ENCODE measurements at regions not wholly inside any gene's neighbourhood (a gene's known extent, or its start where the extent isn't known, plus 50 kb on each side); places are given as distances from the start of the nearest gene placed in this dataset.

- peak overlapping the region; percentile 69 for H3K27ac Mint-ChIP-seq (ENCODE audit: unreplicated experiment)
- peaks cover 23% of the 10 kb centered on the region for H3K4me1 Mint-ChIP-seq (ENCODE audit: low read depth, unreplicated experiment)
- intact Hi-C loops (cut with micrococcal nuclease; ENCODE audit: unreplicated experiment), result no loop called here
- Histone ChIP-seq H3K4me3 (ENCODE audit: low read depth, low read length) (no peak overlapping the region), H3K27me3 (replicated peaks; ENCODE audit: control insufficient read depth, insufficient read depth, low read length) (no peaks in the 10 kb centered on the region), H3K36me3 (ENCODE audit: control insufficient read depth, insufficient read depth, low read length) (no peaks in the 10 kb centered on the region), H3K4me1 (peaks cover 56% of the 10 kb centered on the region), H3K9me3 (no peaks in the 10 kb centered on the region)
- TF ChIP-seq CTCF (IDR thresholded peaks at IDR 0.05; ENCODE audit: insufficient read depth in 1 of 2, low read depth in 1 of 2, low read length in 1 of 2, severe bottlenecking in 1 of 2, unreplicated experiment in 1 of 2), result no peak
- BruUV-seq (replicated peaks), result no TSS peak
- ChIA-PET CTCF (no interaction called here), POLR2A (interaction anchor here (0.6 kb wide), 1 partner anchor 888 kb away, joined by 3 read pairs; no protein-coding TSS in a partner anchor)
- H3K36me3 Mint-ChIP-seq (ENCODE audit: insufficient read depth, unreplicated experiment), result peaks cover 5% of the 10 kb centered on the region
- peak in 1 of 2 experiments; percentile 59 for DNase-seq
- H3K4me3 Mint-ChIP-seq (ENCODE audit: unreplicated experiment), result no peak overlapping the region
- no peaks in the 10 kb centered on the region for H3K9me3 Mint-ChIP-seq (ENCODE audit: unreplicated experiment)
- no peaks in the 10 kb centered on the region for H3K27me3 Mint-ChIP-seq (ENCODE audit: insufficient read depth, unreplicated experiment)
Measured at GRCh38 chr13:73676550-73677047, 457.6 kb downstream of the KLF12 start.

- peaks cover 56% of the 10 kb centered on the region for H3K4me1 ChIP-seq
- no peak for DNase-seq
- no peaks in the 10 kb centered on the region for H3K27me3 ChIP-seq (replicated peaks; ENCODE audit: control insufficient read depth, insufficient read depth, low read length)
- Mint-ChIP-seq H3K9me3 (ENCODE audit: unreplicated experiment) (no peaks in the 10 kb centered on the region), H3K27ac (ENCODE audit: unreplicated experiment) (peak overlapping the region; percentile 69), H3K27me3 (ENCODE audit: insufficient read depth, unreplicated experiment) (no peaks in the 10 kb centered on the region), H3K4me3 (ENCODE audit: unreplicated experiment) (no peak overlapping the region), H3K4me1 (ENCODE audit: low read depth, unreplicated experiment) (peaks cover 23% of the 10 kb centered on the region), H3K36me3 (ENCODE audit: insufficient read depth, unreplicated experiment) (peaks cover 5% of the 10 kb centered on the region)
- CTCF ChIA-PET, result no interaction called here
- H3K36me3 ChIP-seq (ENCODE audit: control insufficient read depth, insufficient read depth, low read length), result no peaks in the 10 kb centered on the region
- TF ChIP-seq CTCF (IDR thresholded peaks at IDR 0.05; ENCODE audit: insufficient read depth in 1 of 2, low read depth in 1 of 2, low read length in 1 of 2, severe bottlenecking in 1 of 2, unreplicated experiment in 1 of 2), result no peak
- intact Hi-C loops (cut with micrococcal nuclease; ENCODE audit: unreplicated experiment), result no loop called here
- BruUV-seq (replicated peaks), result no TSS peak
- no peak overlapping the region for H3K4me3 ChIP-seq (ENCODE audit: low read depth, low read length)
- POLR2A ChIA-PET, result no interaction called here
- no peaks in the 10 kb centered on the region for H3K9me3 ChIP-seq
Measured at GRCh38 chr13:73675821-73676220, 458.4 kb downstream of the KLF12 start.

GRCh38 chr13:73674570-73674969, 459.6 kb downstream of the KLF12 start:
- peaks cover 23% of the 10 kb centered on the region for H3K4me1 Mint-ChIP-seq (ENCODE audit: low read depth, unreplicated experiment)
- H3K9me3 Mint-ChIP-seq (ENCODE audit: unreplicated experiment), result no peaks in the 10 kb centered on the region
- DNase-seq, result no peak
- intact Hi-C loops (cut with micrococcal nuclease; ENCODE audit: unreplicated experiment), result no loop called here
- CTCF ChIA-PET, result no interaction called here
- no peak for TF ChIP-seq CTCF (IDR thresholded peaks at IDR 0.05; ENCODE audit: insufficient read depth in 1 of 2, low read depth in 1 of 2, low read length in 1 of 2, severe bottlenecking in 1 of 2, unreplicated experiment in 1 of 2)
- Histone ChIP-seq H3K9me3 (no peaks in the 10 kb centered on the region), H3K36me3 (ENCODE audit: control insufficient read depth, insufficient read depth, low read length) (no peaks in the 10 kb centered on the region), H3K4me1 (peaks cover 56% of the 10 kb centered on the region), H3K27me3 (replicated peaks; ENCODE audit: control insufficient read depth, insufficient read depth, low read length) (no peaks in the 10 kb centered on the region), H3K4me3 (ENCODE audit: low read depth, low read length) (no peak overlapping the region)
- H3K27me3 Mint-ChIP-seq (ENCODE audit: insufficient read depth, unreplicated experiment), result no peaks in the 10 kb centered on the region
- no TSS peak for BruUV-seq (replicated peaks)
- H3K27ac Mint-ChIP-seq (ENCODE audit: unreplicated experiment), result no peak overlapping the region
- peaks cover 5% of the 10 kb centered on the region for H3K36me3 Mint-ChIP-seq (ENCODE audit: insufficient read depth, unreplicated experiment)
- POLR2A ChIA-PET, result no interaction called here
- H3K4me3 Mint-ChIP-seq (ENCODE audit: unreplicated experiment), result no peak overlapping the region

All from Caco-2 (cell line).